Mammary epithelial cell (primary cell): ENCODE measurements at regions not wholly inside any gene's neighbourhood (a gene's known extent, or its start where the extent isn't known, plus 50 kb on each side); places are given as distances from the start of the nearest gene placed in this dataset.

Experiments
- CTCF ChIP-seq, 2 donors: IDR thresholded peaks in 1 of 2; conservative IDR thresholded peaks in 1 of 2; 2 replicates each; pipeline ENCODE4 v1.5.1; 2011 to 2012; ENCODE audit warnings: inconsistent platforms in 2 of 2, low read length in 2 of 2, mild to moderate bottlenecking in 2 of 2, control low read depth in 1 of 2, low read depth in 1 of 2; ENCODE audit not compliant: insufficient read depth in 1 of 2; ENCODE audit errors: extremely low read depth in 1 of 2
- EZH2 ChIP-seq: IDR thresholded peaks from 2 replicates; pipeline ENCODE4 v1.6.1; 2012; ENCODE audit warnings: low read length, inconsistent platforms, borderline replicate concordance

- TF ChIP-seq EZH2 (no peak), CTCF (conservative IDR thresholded peaks at IDR 0.05 in 1 of 2, IDR thresholded peaks at IDR 0.05 in 1 of 2; ENCODE audit: extremely low read depth in 1 of 2, insufficient read depth in 1 of 2, low read depth in 1 of 2, low read length in 2 of 2) (no peak)
Observed at GRCh38 chr1:68623700-68624099, 126.8 kb upstream of the DEPDC1 start.
